ENCODE measurements at regions not wholly inside any gene's neighbourhood (a gene's known extent, or its start where the extent isn't known, plus 50 kb on each side); places are given as distances from the start of the nearest gene placed in this dataset.

DNA sequence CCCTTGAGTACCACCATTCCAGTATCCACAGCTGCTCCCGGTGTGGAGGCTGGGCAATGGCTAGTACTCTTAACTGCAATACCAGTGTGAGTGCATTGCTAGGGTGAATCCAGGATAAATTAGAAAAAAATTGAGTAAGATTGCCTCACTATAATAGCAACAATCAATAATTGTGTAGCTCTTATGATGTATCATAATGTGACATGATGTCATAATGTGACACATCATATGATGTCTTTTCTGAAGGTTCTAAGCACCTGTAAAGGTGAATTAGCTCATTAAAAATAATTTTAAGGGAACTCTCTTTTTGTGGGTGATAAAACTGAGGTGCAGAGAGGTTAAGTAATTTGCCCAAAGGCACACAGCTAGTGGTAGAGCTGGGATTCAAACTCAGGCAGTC lies 424.4 kb downstream of the HLX start:
- DNase-seq (ENCODE audit: low read depth, low spot score) = no peak

DNA sequence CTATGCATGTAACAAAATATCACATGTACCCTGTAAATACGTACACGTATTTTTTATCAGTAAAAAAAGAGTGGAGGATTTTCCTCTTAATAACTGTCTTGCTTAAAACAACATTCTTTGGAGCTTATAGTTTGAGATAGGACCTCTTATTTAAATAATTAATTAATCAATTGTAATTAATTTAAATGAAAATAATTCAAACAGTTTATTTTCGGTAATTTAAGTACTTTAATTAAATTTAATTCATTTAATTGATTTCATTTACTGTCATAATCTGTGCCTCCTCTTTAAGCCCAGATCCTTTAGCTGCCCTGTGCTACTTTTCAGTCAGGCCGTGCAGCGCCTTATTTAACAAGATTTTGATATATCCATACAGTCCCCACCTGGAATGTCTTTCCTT lies 427.0 kb downstream of the HLX start:
- no peak for DNase-seq (ENCODE audit: low read depth, low spot score)

DNA sequence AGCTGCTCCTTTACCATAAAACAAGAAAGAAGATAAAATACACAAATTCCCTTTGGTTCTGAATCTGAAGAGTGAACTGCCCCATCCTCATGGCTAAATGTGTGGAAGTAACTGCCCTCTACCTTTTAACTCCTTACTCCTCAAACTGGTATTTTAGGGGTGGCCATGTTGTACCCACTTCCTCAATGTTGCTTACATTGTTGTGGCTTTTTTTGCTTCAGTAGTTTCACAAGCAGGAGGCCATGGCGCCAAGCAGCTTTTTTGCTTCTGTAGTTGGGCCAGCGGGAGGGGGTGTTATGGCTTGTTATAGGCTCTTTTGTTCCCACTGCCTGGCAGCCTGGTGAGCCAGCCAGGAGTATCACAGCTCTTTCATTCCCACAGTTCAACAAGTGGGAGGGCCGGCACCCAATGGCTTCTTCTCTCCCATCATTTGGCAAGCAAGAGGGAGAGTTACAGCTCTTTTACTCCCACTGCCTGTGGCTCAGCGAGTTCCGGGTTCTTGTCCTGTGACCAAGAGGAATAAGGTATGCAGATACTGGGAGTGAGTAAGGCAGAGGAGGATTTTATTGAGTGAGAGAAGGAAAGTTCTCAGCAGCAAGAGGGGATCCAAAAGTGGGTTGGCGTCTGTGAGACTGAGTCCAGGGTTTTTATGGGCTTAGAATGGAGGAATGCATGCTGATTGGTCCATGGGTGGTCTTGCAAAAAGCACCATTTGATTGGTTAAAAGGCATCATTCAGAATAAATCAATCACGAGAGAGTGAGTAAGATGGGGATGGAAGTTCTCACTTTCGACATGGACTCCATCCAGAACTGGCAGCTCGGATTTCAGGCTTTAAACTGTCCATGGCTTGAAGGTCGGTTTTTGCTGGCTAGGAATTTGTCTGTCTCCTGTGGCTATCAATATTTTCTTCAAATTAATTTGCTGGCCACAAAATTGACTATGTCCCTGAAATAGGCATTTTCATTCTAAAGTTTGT lies 429.6 kb downstream of the HLX start:
- DNase-seq (ENCODE audit: low read depth, low spot score) = no peak

DNA sequence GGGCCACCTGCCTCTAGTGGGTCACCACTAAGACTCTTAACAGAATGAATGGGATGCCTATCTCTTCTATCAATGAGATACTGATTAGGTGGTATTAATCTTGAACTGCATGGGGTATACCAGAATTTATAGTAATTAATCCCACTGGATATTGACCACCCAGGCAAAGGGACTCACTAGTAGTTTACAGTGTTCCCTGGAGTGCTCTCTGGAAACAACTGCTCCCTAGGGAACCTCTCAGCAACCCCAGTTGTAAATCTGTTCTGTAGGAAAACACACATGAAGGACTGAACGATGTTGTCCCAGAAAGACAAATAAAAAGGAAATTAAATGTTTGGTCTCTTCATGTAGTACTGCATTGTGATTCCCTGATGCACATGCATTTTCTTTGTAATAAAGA lies 430.5 kb downstream of the HLX start:
- no peak for DNase-seq (ENCODE audit: low read depth, low spot score)

DNA sequence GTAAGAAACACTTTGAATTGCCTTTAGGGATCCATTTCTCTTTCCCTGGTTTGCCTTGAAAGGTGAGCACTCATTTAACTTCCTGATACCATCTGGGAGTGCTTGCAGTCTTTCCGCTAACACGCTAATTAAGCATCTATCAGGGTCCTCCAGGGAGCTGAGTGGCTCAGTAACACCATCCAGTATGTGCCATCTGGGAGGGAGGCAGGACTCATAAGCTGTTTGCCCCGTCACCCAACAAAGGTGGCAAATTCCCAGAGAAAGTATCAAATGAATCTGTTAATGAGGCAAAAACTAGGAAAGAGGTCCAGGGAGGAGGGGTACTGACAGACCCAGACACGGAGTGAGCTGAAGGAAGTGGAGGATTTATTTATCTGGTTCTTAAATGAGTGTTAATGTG lies 430.9 kb downstream of the HLX start:
- DNase-seq (ENCODE audit: low read depth, low spot score) = no peak

DNA sequence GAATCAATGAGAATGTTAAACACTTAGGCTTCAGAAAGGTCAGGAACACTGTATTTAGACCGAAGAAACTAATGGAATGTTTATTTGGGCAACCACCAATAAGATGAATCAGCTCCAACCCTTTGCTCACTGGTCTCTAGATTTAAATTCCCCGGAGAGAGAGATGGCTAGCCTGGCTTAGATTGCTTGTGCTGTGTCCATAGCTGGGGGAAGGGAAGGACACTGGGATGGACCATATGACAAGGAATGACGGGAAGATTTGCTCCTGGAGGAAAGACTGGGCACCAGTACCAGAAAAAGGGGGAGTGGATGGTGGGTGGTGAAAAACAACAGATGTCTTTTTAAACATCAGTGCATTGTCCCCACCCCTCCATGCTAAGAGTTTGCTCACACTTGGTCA lies 426.6 kb downstream of the DUSP10 start:
- no peak for DNase-seq (ENCODE audit: low read depth, low spot score)

DNA sequence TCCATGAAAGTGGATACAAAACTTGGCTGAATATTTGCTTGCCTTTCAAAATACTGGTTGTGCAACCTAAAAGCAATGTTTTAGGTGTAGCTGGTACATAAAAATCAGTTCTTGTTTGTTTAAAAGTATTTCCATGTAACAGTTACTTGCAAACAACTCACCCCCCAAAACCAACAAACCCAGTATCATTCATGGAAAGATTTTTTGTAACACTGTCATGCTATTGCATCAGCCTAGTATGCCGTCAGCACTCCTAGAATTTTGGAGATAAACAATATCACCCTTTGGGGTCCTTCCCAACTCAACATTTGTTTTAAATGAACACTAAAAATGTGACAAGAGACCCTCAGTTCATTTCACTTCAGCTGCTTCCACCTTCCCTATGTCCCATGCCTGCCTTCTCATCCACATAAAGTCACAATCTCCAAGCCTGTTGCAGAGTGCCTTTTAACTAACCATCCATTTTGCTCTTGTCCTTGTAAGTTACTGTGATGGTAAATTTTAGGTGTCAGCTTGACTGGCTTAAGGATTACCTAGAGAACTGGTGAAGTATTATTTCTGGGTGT lies 425.3 kb downstream of the DUSP10 start:
- DNase-seq (ENCODE audit: low read depth, low spot score) = no peak

DNA sequence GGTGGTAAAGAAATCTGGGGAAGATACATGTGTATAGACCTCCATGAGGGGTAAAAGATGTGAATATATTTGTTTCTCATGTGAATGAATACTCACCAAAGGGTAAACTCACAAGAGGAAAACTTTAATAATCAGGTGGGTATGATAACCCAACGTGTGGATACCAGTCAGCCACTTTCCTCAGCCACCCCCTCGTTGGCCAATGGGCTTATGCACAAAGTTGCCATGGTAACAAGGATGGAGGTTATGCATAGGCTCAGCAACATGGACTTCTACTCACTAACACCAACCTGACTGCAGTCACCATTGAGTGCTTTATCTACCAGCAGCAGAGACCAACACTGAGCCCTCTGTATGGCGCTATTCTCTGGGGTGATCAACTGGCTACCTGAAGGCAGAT lies 424.4 kb downstream of the DUSP10 start:
- no peak for DNase-seq (ENCODE audit: low read depth, low spot score)

DNA sequence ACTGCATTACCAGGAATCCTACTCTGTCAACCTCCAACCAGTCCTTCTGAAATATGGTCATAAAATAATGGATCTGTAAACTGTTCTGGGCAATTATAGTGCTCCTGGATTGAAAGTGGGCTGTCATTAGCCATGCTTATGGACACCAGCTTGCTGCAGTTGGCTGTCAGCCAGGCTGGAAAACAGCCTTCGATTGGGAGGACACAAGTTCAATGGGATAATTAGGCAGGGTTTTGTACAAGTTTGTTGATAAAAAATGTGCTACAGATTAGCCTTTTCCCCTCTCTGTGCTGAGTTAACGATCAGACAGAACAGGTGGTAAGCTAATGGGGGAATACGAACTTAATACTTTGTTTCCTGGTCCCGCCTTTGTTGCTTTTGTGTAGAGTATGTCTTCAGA lies 413.9 kb downstream of the DUSP10 start:
- DNase-seq (ENCODE audit: low read depth, low spot score) = no peak

DNA sequence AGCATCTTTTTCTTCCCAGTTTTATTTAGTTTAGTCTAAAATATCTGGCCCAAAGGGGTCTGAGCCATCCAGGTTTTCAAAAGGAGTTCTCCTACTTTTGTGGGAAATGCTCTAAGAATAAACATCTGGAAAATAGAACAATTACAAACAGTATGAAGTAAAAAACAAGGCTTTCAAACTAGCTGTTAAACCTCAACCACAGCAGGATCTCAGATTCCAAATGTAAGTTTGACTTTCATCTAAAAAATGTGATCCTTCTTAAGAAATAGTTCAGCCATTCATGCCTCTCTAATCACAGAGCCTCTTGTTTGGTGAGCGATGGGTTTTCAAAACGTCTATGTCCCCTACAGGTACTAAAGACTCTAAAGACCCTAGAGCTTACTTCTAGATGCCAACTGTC lies 413.5 kb downstream of the DUSP10 start:
- DNase-seq (ENCODE audit: low read depth, low spot score) = no peak

DNA sequence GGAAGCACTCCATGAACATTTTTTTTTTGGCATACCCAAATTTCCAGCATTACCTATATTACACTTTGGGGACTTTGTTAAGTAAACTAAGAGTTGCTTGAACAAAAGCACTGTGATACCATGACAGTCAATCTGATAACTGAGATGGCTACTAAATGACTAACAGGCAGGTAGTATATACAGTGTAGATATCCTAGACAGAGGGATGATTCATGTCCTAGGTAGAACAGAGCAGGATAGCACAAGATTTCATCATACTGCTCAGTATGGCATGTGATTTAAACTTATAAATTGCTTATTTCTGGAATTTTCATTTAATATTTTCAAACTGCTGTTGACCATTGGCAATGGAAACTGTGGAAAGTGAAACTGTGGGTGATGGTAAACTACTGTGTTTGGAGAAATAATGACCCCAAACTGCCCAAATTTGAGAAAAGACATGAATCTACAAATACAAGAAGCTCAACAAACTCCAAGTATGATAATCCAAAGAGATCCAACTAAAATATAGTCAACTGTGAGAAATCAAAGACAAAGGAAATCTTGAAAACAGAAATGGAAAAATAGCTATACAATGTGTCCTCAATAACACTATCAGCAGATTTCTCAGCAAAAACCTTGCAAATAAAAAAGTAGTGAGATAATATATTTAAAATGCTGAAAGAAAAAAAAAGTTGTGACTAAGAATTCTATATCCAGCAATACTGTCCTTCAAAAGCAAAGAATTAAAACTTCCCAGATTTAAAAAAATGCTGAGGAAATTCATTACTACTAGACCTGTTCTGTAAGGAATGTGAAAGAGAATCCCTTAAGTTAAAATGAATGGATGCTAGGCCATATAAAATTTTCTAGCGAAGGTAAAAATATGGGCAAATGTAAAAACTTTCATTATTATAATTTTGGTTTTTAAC lies 410.4 kb downstream of the DUSP10 start:
- no peak for DNase-seq (ENCODE audit: low read depth, low spot score)

DNA sequence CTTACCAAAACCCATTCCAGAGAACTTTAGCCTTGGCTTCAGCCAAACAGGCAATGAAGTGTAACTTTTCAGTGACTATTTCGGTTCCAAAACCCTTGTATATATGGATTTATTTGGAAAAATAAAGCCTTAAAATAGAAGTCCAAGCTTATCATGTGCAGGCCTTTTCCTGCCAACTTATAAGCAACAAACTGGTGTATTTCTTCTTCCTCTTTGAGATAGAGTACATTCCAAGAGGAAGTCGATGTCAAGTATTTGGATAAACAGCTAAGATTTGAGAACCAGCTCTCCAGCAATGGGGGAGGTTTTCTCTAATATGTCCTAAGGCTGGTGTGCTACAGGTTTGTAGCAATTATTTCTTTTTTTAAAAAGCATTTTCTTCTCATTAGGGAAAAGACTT lies 407.8 kb downstream of the DUSP10 start:
- DNase-seq (ENCODE audit: low read depth, low spot score) = no peak

DNA sequence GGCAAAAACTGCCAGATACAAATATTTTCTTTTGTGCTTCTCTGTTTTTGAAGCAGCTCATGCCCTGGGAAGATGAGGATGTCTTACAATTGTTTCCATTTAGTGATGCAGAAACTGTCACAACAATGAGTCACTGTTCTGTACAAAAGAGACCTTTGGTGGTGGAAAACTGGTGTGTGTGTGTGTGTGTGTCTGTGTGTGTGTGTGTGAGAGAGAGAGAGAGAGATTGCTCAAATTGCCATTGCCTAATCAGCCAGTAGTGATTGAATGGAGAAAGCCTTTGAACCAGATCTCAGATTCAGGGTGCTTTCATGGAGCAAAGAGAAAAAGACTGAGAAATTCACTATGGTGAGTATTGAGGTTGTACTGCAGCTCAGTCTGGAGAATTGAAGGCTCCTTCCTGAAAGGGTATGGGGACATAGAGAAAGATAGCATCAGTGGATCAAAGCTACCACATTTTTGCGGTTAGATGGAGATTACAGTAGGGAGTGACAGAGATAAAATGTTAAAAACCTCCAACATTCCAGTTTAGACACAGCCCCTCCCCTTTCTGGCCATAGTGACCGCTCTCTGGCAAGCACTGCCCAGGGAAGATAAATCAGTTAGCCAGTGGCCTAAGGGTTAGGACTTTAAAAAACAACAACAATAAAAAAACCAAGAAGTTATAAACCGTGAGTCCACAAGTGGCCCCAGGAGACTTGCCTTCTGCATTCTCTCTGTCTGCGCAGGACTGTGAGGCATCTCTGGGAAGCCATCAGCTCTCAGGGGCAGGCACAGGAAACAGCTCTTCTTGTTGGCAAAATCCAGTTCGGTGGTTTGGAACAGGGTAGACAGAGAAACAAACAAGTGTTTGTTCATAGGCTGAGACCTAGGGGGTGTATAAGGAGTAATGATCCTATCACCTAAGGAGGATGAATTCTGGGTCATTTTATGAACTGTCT lies 406.5 kb downstream of the DUSP10 start:
- DNase-seq (ENCODE audit: low read depth, low spot score) = no peak

DNA sequence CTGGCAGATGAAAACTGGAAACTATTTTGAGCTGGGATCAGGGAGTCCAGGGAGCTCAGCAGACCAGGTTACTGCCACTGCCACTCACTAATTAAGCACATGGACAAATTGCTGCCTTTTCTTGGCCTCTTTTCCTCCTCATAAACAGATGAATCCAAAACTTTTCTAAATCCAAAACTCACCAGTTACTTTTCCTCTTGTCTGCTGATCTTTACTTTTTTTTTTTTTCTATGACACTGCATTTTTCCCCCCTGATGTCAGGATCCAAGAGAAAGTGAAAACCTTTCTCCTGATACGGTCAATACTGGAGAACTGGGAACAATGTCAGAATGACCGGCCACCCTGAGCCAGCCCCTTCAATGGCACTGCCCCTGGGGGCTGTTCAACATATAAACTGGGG lies 405.8 kb downstream of the DUSP10 start:
- DNase-seq (ENCODE audit: low read depth, low spot score) = no peak

DNA sequence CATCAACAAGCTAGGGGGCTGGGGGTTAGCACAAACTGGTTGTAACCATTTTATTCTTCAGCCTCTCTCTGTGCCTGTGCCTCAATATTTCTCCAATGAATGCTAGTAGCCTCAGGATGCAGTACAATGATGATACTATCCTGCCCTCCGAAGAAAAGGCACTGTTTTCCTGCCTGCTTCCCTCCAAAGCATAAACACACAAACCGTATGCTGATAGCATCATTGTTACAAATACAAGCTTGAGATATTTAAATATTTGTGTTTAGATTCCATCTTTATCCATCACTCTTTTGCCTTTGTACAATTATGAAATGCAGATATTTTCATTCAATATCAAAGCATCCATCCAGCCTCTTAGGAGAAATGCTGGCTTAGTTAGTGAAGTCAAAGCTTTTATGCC lies 404.8 kb downstream of the DUSP10 start:
- no peak for DNase-seq (ENCODE audit: low read depth, low spot score)

DNA sequence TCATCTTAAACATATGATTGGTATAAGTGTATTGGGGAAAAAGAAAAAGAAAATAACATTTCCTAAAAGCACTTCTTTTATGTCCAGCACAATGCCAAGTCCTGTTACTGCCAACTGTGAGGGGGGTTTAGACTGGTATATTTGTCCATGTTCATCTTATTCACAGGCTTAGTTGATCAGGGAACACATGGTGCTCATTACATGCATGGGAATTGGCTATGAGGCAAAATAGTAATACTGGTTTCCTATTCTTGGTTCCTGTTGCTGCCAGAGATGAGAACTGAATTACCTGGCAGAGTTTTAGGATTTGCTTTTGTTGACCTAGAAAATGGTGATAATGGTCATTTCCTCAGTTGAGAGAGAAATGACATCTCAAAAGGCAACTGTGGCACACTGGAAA lies 398.8 kb downstream of the DUSP10 start:
- DNase-seq (ENCODE audit: low read depth, low spot score) = no peak

DNA sequence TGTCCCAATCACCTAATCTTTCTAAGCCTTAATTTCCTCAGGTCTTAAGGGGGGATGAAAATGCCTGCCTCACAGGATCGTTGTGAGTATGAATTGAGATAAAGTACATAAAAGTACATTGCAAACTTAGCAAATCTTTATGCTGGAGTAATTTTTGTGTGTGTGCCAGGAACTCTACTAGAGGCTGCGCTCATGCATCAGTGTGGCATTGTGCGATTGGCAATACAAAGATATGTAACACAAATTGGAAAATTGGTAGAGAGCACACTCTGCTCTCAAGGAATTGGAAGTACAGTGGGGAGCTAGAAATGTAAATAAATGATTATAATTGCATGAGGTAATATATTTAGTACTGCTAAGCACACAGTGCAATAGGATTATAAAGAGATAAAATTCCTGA lies 398.3 kb downstream of the DUSP10 start:
- DNase-seq (ENCODE audit: low read depth, low spot score) = no peak

DNA sequence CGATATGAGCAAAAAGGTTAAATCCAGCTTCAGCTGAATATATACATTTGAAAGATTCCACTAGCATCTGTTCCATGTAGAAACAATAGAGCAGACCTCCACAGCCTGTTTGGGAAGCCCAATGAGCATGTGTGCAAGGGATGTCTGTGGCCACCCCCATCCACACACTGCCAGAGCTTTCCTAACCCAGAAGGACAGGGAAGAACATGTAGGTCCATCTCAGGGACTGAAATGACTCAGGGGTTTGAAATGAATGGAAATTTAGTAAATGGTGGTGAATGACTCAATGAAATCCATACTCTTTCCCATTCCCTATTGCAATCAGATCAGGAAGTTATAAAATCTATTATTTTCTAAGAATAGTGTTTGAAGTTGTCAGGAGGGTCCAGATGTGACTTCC lies 397.2 kb downstream of the DUSP10 start:
- no peak for DNase-seq (ENCODE audit: low read depth, low spot score)

DNA sequence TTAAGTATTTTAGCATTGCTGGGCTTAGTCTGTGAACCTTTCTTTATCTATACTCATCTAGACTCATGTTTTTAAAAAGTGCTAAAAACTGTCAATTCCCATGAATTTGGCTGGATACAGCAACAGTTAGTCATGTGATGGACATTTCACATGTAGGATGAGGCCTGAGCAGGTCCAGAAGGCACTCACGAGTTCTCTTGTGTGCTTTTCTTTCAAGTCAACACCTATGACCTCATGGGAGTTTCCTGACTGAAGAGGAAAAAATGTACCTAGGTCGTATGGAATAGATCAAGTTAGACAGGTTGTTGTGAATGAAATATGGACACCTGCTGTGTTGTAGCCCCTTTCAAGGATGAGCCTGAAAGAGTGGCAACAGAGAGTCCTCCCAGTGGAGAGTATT lies 394.2 kb downstream of the DUSP10 start:
- no peak for DNase-seq (ENCODE audit: low read depth, low spot score)

DNA sequence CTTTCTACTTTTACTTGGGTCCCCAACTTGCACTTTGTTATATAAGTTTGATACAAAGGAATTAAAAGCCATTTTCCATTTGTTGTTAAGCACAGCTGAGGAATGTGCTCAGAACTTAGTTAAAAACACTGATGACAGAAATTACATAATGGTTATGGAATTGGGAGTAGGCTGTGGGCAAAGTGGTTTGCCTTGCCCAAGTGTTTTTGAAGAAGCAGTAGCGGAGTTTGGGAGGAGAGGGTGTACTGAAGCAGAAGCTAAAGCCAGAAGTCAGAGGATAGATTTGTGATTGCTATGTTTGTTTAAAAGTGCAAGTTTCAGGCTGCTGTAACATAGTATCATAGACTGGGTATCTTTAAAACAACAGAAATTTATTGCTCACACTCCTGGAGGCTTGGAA lies 391.8 kb downstream of the DUSP10 start:
- DNase-seq (ENCODE audit: low read depth, low spot score) = no peak

DNA sequence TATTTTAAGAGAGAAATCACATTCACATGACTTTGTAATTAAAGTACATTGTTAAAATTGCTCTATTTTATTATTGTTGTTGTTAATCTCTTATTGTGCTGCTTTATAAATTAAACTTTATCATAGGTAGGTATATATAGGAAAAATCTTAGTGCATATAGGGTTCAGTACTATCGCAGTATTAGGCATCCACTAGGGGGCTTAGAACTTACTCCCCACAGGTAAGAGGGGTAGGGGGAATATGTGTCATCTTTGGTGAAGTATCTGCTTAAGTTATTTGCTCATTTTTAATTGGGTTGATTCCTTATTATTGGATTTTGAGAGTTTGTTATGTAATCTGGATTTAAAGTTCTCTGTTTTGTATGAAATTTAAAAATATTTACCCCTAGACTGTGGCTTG lies 385.2 kb downstream of the DUSP10 start:
- DNase-seq (ENCODE audit: low read depth, low spot score) = no peak

Data from iPS DF 19.7 (cell line).